Colonic mucosa (tissue), 4 donors: ENCODE measurements at regions not wholly inside any gene's neighbourhood (a gene's known extent, or its start where the extent isn't known, plus 50 kb on each side); places are given as distances from the start of the nearest gene placed in this dataset.

Source experiments
- DNase-seq: peaks from one replicate; pipeline ENCODE4 v3.0.0-alpha.2; 2020
- H3K27ac ChIP-seq: fragments of 200-600 bp; one replicate; pipeline ENCODE4 v1.8.0; 2021
- H3K27me3 ChIP-seq: fragments of 200-600 bp; one replicate; pipeline ENCODE4 v1.8.0; 2021
- H3K36me3 ChIP-seq: fragments of 200-600 bp; one replicate; pipeline ENCODE4 v1.8.0; 2021
- H3K4me1 ChIP-seq: fragments of 200-600 bp; one replicate; pipeline ENCODE4 v1.8.0; 2021; ENCODE audit warnings: mild to moderate bottlenecking
- H3K4me3 ChIP-seq: fragments of 200-600 bp; one replicate; pipeline ENCODE4 v1.8.0; 2021
- H3K9ac ChIP-seq, 2 donors: one replicate each; pipeline ENCODE4 v1.7.0; 2013; ENCODE audit warnings: control low read depth in 2 of 2, low read depth in 2 of 2, low read length in 2 of 2
- H3K9me3 ChIP-seq: fragments of 200-600 bp; one replicate; pipeline ENCODE4 v1.8.0; 2021
- CTCF ChIP-seq: fragments of 200-600 bp; IDR thresholded peaks from one replicate; pipeline ENCODE4 v1.8.0; 2022; ENCODE audit warnings: antibody characterized with exemption, mild to moderate bottlenecking
- intact Hi-C: fragments of 100-400 bp; cut with DNase I; formaldehyde crosslinking; loops from one replicate; pipeline ENCODE4 v1.14.1; 2022
- donor health status: healthy.
- donor health status: DM: no; HTN: no; CAD: no.
- donor health status: DM: no; HTN: no; CAD: no.

- intact Hi-C loops, result no loop called here
- Histone ChIP-seq H3K9ac (no peak overlapping the region), H3K9me3 (no peaks in the 10 kb centered on the region), H3K36me3 (no peaks in the 10 kb centered on the region), H3K4me1 (no peaks in the 10 kb centered on the region), H3K27ac (no peak overlapping the region), H3K4me3 (no peak overlapping the region), H3K27me3 (no peaks in the 10 kb centered on the region)
- no peak for TF ChIP-seq CTCF
- DNase-seq, result no peak
Measured at GRCh38 chr2:19580264-19580663, 221.8 kb upstream of the OSR1 start.

- no peak for DNase-seq
- Histone ChIP-seq H3K4me3 (no peak overlapping the region), H3K9me3 (no peaks in the 10 kb centered on the region), H3K9ac (no peak overlapping the region), H3K27me3 (no peaks in the 10 kb centered on the region), H3K36me3 (no peaks in the 10 kb centered on the region), H3K4me1 (no peaks in the 10 kb centered on the region), H3K27ac (no peak overlapping the region)
- no peak for TF ChIP-seq CTCF
- intact Hi-C loops, result no loop called here
Measured at GRCh38 chr2:19579461-19579860, 221.0 kb upstream of the OSR1 start.

GRCh38 chr2:19577723-19578122 is 219.3 kb upstream of the OSR1 start:
- H3K4me3 ChIP-seq, result no peak overlapping the region
- no peaks in the 10 kb centered on the region for H3K9me3 ChIP-seq
- no peak overlapping the region for H3K27ac ChIP-seq
- no peak overlapping the region for H3K9ac ChIP-seq
- H3K4me1 ChIP-seq, result no peaks in the 10 kb centered on the region
- intact Hi-C loops, result no loop called here
- TF ChIP-seq CTCF, result no peak
- H3K36me3 ChIP-seq, result no peaks in the 10 kb centered on the region
- no peaks in the 10 kb centered on the region for H3K27me3 ChIP-seq
- no peak for DNase-seq

GRCh38 chr2:19576411-19576810 is 218.0 kb upstream of the OSR1 start:
- Histone ChIP-seq H3K4me1 (no peaks in the 10 kb centered on the region), H3K9ac (no peak overlapping the region), H3K4me3 (no peak overlapping the region), H3K36me3 (no peaks in the 10 kb centered on the region), H3K27ac (no peak overlapping the region), H3K9me3 (no peaks in the 10 kb centered on the region), H3K27me3 (no peaks in the 10 kb centered on the region)
- intact Hi-C loops, result no loop called here
- DNase-seq, result peak; percentile 33
- no peak for TF ChIP-seq CTCF

GRCh38 chr2:19575641-19576040 is 217.2 kb upstream of the OSR1 start:
- intact Hi-C loops, result no loop called here
- no peaks in the 10 kb centered on the region for H3K36me3 ChIP-seq
- no peaks in the 10 kb centered on the region for H3K27me3 ChIP-seq
- TF ChIP-seq CTCF, result no peak
- no peak for DNase-seq
- no peak overlapping the region for H3K9ac ChIP-seq
- no peaks in the 10 kb centered on the region for H3K9me3 ChIP-seq
- H3K4me3 ChIP-seq, result no peak overlapping the region
- no peaks in the 10 kb centered on the region for H3K4me1 ChIP-seq
- no peak overlapping the region for H3K27ac ChIP-seq

- Histone ChIP-seq H3K27me3 (no peaks in the 10 kb centered on the region), H3K9me3 (no peaks in the 10 kb centered on the region), H3K36me3 (no peaks in the 10 kb centered on the region), H3K4me3 (no peak overlapping the region), H3K9ac (no peak overlapping the region), H3K27ac (no peak overlapping the region), H3K4me1 (no peaks in the 10 kb centered on the region)
- intact Hi-C loops, result no loop called here
- DNase-seq, result peak; percentile 50
- no peak for TF ChIP-seq CTCF
Measured at GRCh38 chr2:19574778-19575260, 216.4 kb upstream of the OSR1 start.
